ENCODE measurements at regions not wholly inside any gene's neighbourhood (a gene's known extent, or its start where the extent isn't known, plus 50 kb on each side); places are given as distances from the start of the nearest gene placed in this dataset.

DNA sequence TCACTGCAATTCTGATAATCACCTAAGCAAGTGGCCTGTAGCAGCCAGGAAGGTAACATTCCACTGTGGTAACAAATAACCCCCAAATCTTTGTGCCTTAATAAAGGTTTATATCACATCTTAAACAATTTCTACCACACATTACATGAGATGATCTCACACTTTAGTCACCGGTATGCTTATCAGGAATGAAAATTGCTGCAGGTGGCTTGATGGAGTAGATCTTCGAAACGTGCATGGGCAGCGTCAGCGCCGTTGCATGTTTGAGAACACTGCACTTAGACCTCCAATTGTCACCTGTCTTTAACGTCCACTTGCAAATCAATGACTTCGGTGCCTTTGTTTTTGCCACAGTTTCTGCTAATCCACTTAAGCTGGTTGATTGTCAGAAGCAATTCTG, 477.4 kb downstream of the VRK1 start:
- TF ChIP-seq CREB1 (IDR thresholded peaks at IDR 0.05; ENCODE audit: low read depth) (no peak), RAD21 (IDR thresholded peaks at IDR 0.05; ENCODE audit: low read depth) (no peak), TEAD4 (IDR thresholded peaks at IDR 0.05) (no peak), TAF1 (IDR thresholded peaks at IDR 0.05; ENCODE audit: low read depth) (no peak)

- TF ChIP-seq TCF12 (IDR thresholded peaks at IDR 0.05; ENCODE audit: low read depth) (no peak), TAF1 (IDR thresholded peaks at IDR 0.05; ENCODE audit: low read depth) (no peak), FOXM1 (IDR thresholded peaks at IDR 0.05; ENCODE audit: borderline replicate concordance, low read depth) (no peak), EGR1 (IDR thresholded peaks at IDR 0.05) (no peak)
These were observed 478.1 kb downstream of the VRK1 start for GRCh38 chr14:97275276-97275675.

DNA sequence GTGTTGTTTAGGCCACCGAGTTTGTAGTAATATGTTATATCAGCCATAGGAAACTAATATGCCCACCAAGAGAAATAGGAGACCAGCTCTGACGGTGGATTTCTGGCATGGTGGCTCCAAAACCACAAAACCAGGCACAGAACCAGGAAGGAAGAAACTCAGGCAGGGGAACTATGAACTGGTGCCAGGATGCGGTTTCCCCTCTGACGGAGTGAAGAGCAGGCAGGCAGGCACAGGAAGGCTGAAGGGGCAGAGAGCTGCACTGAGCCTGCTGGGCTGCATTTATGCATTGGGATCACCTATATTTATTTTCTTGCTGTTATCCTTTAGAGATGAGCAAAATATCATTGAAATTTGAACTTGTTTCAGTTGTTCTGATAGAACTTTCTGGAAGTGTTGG, 479.4 kb downstream of the VRK1 start:
- TF ChIP-seq TEAD4 (IDR thresholded peaks at IDR 0.05) (no peak), CREB1 (IDR thresholded peaks at IDR 0.05; ENCODE audit: low read depth) (no peak), NFIC (IDR thresholded peaks at IDR 0.05) (no peak), TCF12 (IDR thresholded peaks at IDR 0.05; ENCODE audit: low read depth) (no peak), TAF1 (IDR thresholded peaks at IDR 0.05; ENCODE audit: low read depth) (no peak), EP300 (IDR thresholded peaks at IDR 0.05; ENCODE audit: borderline replicate concordance) (no peak), REST (IDR thresholded peaks at IDR 0.05; ENCODE audit: low read depth) (no peak), EGR1 (IDR thresholded peaks at IDR 0.05) (no peak), FOXM1 (IDR thresholded peaks at IDR 0.05; ENCODE audit: borderline replicate concordance, low read depth) (no peak), RAD21 (IDR thresholded peaks at IDR 0.05; ENCODE audit: low read depth) (no peak)
- TF ChIP-seq, protein P1, sequence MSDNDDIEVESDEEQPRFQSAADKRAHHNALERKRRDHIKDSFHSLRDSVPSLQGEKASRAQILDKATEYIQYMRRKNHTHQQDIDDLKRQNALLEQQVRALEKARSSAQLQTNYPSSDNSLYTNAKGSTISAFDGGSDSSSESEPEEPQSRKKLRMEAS (IDR thresholded peaks at IDR 0.05), result no peak

GRCh38 chr14:97277711-97278110, 480.5 kb downstream of the VRK1 start:
- TF ChIP-seq TEAD4 (IDR thresholded peaks at IDR 0.05) (no peak), ZBTB7A (IDR thresholded peaks at IDR 0.05; ENCODE audit: low read depth) (no peak), CREB1 (IDR thresholded peaks at IDR 0.05; ENCODE audit: low read depth) (no peak), NFIC (IDR thresholded peaks at IDR 0.05) (no peak), REST (IDR thresholded peaks at IDR 0.05; ENCODE audit: low read depth) (no peak), TCF12 (IDR thresholded peaks at IDR 0.05; ENCODE audit: low read depth) (no peak), FOXM1 (IDR thresholded peaks at IDR 0.05; ENCODE audit: borderline replicate concordance, low read depth) (no peak), RAD21 (IDR thresholded peaks at IDR 0.05; ENCODE audit: low read depth) (no peak), YY1 (IDR thresholded peaks at IDR 0.05; ENCODE audit: low read depth) (no peak), EP300 (IDR thresholded peaks at IDR 0.05; ENCODE audit: borderline replicate concordance) (no peak), USF1 (IDR thresholded peaks at IDR 0.05) (no peak), CEBPB (IDR thresholded peaks at IDR 0.05) (no peak)

- TF ChIP-seq REST (IDR thresholded peaks at IDR 0.05; ENCODE audit: low read depth), result no peak
These were observed 483.3 kb downstream of the VRK1 start for GRCh38 chr14:97280526-97280925.

- no peak for TF ChIP-seq NFIC (IDR thresholded peaks at IDR 0.05)
- no peak for TF ChIP-seq REST (IDR thresholded peaks at IDR 0.05; ENCODE audit: low read depth)
- TF ChIP-seq, protein P1 (IDR thresholded peaks at IDR 0.05), result no peak
- no peak for TF ChIP-seq FOXM1 (IDR thresholded peaks at IDR 0.05; ENCODE audit: borderline replicate concordance, low read depth)
- no peak for TF ChIP-seq TAF1 (IDR thresholded peaks at IDR 0.05; ENCODE audit: low read depth)
- no peak for TF ChIP-seq EP300 (IDR thresholded peaks at IDR 0.05; ENCODE audit: borderline replicate concordance)
These were observed 484.6 kb downstream of the VRK1 start for GRCh38 chr14:97281741-97282140.
